ENCODE measurements at regions not wholly inside any gene's neighbourhood (a gene's known extent, or its start where the extent isn't known, plus 50 kb on each side); places are given as distances from the start of the nearest gene placed in this dataset.

DNA sequence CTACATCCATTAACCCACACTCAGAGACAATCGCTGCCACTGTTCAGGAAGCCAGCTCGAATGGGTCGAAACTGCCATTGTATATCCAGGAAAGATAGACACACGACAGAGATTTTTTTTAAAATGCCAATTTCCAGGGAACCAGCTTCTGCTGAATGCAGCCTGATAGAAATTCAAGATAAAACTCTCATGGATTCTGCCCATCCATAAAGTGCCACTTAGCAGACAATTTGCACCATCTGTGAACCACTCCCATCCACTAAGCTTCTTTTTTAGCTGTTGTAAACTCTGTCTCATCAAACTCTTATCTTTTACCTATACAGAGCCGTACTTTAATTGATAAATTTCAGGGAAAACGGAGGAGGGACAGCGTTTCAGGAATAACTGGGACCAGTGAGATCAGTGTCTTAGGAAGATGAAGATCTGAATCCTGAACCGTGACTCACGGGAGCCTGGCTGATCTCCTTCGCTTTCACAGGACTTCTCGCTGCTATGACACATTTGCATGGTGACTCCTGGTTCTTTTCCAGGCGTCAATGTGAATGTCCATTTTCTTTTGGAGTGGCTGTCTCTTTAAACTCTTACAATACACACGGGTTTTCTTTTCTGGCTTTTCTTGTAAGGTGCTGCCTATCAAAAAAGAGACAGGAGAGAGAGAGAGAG, 103.4 kb downstream of the FAM204A start:
- H3K4me1 ChIP-seq (ENCODE audit: control insufficient read depth in 4 of 4, insufficient read depth in 4 of 4, low read length in 3 of 4): peaks cover 0 to 5% (median 0%) of the 10 kb centered on the region in 4 donors
- H3K9ac ChIP-seq (ENCODE audit: low read depth in 1 of 2, low read length in 2 of 2): no peak overlapping the region
- no peak overlapping the region for H3K4me3 ChIP-seq (ENCODE audit: low read depth in 1 of 3, low read length in 3 of 3)
- H3K27ac ChIP-seq (ENCODE audit: low read depth in 1 of 2, low read length in 2 of 2): no peak overlapping the region
- peaks cover 0 to 13% (median 11%) of the 10 kb centered on the region in 4 donors for H3K27me3 ChIP-seq (ENCODE audit: control insufficient read depth in 4 of 4, insufficient read depth in 4 of 4, low read length in 3 of 4)
- H3K36me3 ChIP-seq (ENCODE audit: control insufficient read depth in 4 of 4, insufficient read depth in 3 of 4, low read depth in 1 of 4, low read length in 3 of 4): no peaks in the 10 kb centered on the region
- TF ChIP-seq EGR1 (IDR thresholded peaks at IDR 0.05; ENCODE audit: low read depth in 2 of 2): no peak
- TF ChIP-seq GABPA (IDR thresholded peaks at IDR 0.05 in 1 of 2, conservative IDR thresholded peaks at IDR 0.05 in 1 of 2): no peak
- WGBS: 32% methylated on average over 13 of the region's 13 CpGs
- no peak for DNase-seq (ENCODE audit: low spot score)
- no peaks in the 10 kb centered on the region for H3K9me3 ChIP-seq (ENCODE audit: control insufficient read depth in 4 of 4, low read length in 3 of 4)

DNA sequence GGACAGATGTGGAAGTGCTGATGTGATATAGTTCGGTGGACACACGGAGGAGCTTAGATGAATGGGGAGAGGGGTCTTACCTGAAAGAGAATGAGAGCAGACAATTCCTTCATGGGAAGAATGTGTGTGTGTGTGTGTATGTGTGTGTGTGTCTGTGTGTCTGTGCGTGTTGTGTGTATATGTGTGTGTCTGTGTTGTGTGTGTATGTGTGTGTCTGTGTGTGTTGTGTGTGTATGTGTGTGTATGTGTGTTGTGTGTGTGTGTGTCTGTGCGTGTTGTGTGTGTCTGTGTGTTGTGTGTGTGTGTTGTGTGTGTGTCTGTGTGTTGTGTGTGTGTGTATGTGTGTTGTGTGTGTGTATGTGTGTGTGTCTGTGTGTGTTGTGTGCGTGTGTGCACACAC, 104.2 kb downstream of the FAM204A start:
- TF ChIP-seq GABPA (IDR thresholded peaks at IDR 0.05 in 1 of 2, conservative IDR thresholded peaks at IDR 0.05 in 1 of 2) (no peak), NR2F2 (IDR thresholded peaks at IDR 0.05) (no peak), ZBTB33 (IDR thresholded peaks at IDR 0.05) (no peak), RAD21 (IDR thresholded peaks at IDR 0.05) (no peak), FOXA1 (IDR thresholded peaks at IDR 0.05) (no peak), RXRA (IDR thresholded peaks at IDR 0.05) (no peak), FOXA2 (IDR thresholded peaks at IDR 0.05) (no peak), HNF4A (conservative IDR thresholded peaks at IDR 0.05) (no peak), JUND (IDR thresholded peaks at IDR 0.05) (no peak), HNF4G (IDR thresholded peaks at IDR 0.05) (no peak)
- TF ChIP-seq, protein P1, sequence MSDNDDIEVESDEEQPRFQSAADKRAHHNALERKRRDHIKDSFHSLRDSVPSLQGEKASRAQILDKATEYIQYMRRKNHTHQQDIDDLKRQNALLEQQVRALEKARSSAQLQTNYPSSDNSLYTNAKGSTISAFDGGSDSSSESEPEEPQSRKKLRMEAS (IDR thresholded peaks at IDR 0.05): no peak
- Histone ChIP-seq H3K36me3 (ENCODE audit: control insufficient read depth in 4 of 4, insufficient read depth in 3 of 4, low read depth in 1 of 4, low read length in 3 of 4) (no peaks in the 10 kb centered on the region), H3K9me3 (ENCODE audit: control insufficient read depth in 4 of 4, low read length in 3 of 4) (no peaks in the 10 kb centered on the region), H3K27me3 (ENCODE audit: control insufficient read depth in 4 of 4, insufficient read depth in 4 of 4, low read length in 3 of 4) (peaks cover 0 to 13% (median 10%) of the 10 kb centered on the region in 4 donors), H3K4me1 (ENCODE audit: control insufficient read depth in 4 of 4, insufficient read depth in 4 of 4, low read length in 3 of 4) (peaks cover 0 to 5% (median 0%) of the 10 kb centered on the region in 4 donors), H3K9ac (ENCODE audit: low read depth in 1 of 2, low read length in 2 of 2) (no peak overlapping the region), H3K27ac (ENCODE audit: low read depth in 1 of 2, low read length in 2 of 2) (no peak overlapping the region), H3K4me3 (ENCODE audit: low read depth in 1 of 3, low read length in 3 of 3) (no peak overlapping the region)
- WGBS: 69% methylated on average over 5 of the region's 5 CpGs
- no peak for DNase-seq (ENCODE audit: low spot score)

GRCh38 chr10:118234683-118235082, 107.4 kb downstream of the FAM204A start:
- no peaks in the 10 kb centered on the region for H3K4me1 ChIP-seq (ENCODE audit: control insufficient read depth in 4 of 4, insufficient read depth in 4 of 4, low read length in 3 of 4)
- DNase-seq (ENCODE audit: low spot score): no peak
- H3K27ac ChIP-seq (ENCODE audit: low read depth in 1 of 2, low read length in 2 of 2): no peak overlapping the region
- H3K4me3 ChIP-seq (ENCODE audit: low read depth in 1 of 3, low read length in 3 of 3): no peak overlapping the region
- WGBS: 71% methylated on average over 10 of the region's 10 CpGs
- no peaks in the 10 kb centered on the region for H3K9me3 ChIP-seq (ENCODE audit: control insufficient read depth in 4 of 4, low read length in 3 of 4)
- H3K36me3 ChIP-seq (ENCODE audit: control insufficient read depth in 4 of 4, insufficient read depth in 3 of 4, low read depth in 1 of 4, low read length in 3 of 4): no peaks in the 10 kb centered on the region
- H3K27me3 ChIP-seq (ENCODE audit: control insufficient read depth in 4 of 4, insufficient read depth in 4 of 4, low read length in 3 of 4): peaks cover 0 to 16% (median 7%) of the 10 kb centered on the region in 4 donors
- TF ChIP-seq NR2F2 (IDR thresholded peaks at IDR 0.05) (no peak), SP1 (IDR thresholded peaks at IDR 0.05) (no peak)
- no peak overlapping the region for H3K9ac ChIP-seq (ENCODE audit: low read depth in 1 of 2, low read length in 2 of 2)

All from liver (tissue), 7 donors.